GM19328 (cell line): ENCODE measurements at regions not wholly inside any gene's neighbourhood (a gene's known extent, or its start where the extent isn't known, plus 50 kb on each side); places are given as distances from the start of the nearest gene placed in this dataset.

Source experiments
- ATAC-seq: cut with Tn5 transposase; IDR thresholded peaks from one replicate; pipeline ENCODE4 v1.9.1; 2021; ENCODE audit warnings: mild to moderate bottlenecking, moderate library complexity; ENCODE audit not compliant: unreplicated experiment

GRCh38 chrX:124275182-124275894 lies 57.1 kb upstream of the TEX13D start:
- ATAC-seq = no peak

- no peak for ATAC-seq
Measured at GRCh38 chrX:124280294-124280902, 52.1 kb upstream of the TEX13D start.

- ATAC-seq = no peak
Measured at GRCh38 chrX:124282580-124282979, 49.9 kb upstream of the TEX13D start.
